ENCODE measurements at regions not wholly inside any gene's neighbourhood (a gene's known extent, or its start where the extent isn't known, plus 50 kb on each side); places are given as distances from the start of the nearest gene placed in this dataset.
"Not testable (repeated sequence)": the region's sequence is repeated elsewhere in the genome, so short reads cannot be mapped to it uniquely, and the experiment has no call there.

- in situ Hi-C loops (cut with HindIII; ENCODE audit: low pct_ligation_motif_present, low sequenced_read_pairs), result no loop called here
- no peak for DNase-seq
- no peaks in the 10 kb centered on the region for H3K36me3 ChIP-seq (replicated peaks)
- no peak overlapping the region for H3K4me3 ChIP-seq (ENCODE audit: low read depth, low read length)
- no peak overlapping the region for H3K27ac ChIP-seq
- TF ChIP-seq, protein P1, sequence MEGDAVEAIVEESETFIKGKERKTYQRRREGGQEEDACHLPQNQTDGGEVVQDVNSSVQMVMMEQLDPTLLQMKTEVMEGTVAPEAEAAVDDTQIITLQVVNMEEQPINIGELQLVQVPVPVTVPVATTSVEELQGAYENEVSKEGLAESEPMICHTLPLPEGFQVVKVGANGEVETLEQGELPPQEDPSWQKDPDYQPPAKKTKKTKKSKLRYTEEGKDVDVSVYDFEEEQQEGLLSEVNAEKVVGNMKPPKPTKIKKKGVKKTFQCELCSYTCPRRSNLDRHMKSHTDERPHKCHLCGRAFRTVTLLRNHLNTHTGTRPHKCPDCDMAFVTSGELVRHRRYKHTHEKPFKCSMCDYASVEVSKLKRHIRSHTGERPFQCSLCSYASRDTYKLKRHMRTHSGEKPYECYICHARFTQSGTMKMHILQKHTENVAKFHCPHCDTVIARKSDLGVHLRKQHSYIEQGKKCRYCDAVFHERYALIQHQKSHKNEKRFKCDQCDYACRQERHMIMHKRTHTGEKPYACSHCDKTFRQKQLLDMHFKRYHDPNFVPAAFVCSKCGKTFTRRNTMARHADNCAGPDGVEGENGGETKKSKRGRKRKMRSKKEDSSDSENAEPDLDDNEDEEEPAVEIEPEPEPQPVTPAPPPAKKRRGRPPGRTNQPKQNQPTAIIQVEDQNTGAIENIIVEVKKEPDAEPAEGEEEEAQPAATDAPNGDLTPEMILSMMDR (IDR thresholded peaks at IDR 0.05; ENCODE audit: low read depth, low read length, missing control alignments), result no peak
- H3K27me3 ChIP-seq (replicated peaks), result no peaks in the 10 kb centered on the region
These were observed 234.1 kb downstream of the NNT start for GRCh38 chr5:43837091-43837490.

GRCh38 chr5:43833961-43834360, 231.0 kb downstream of the NNT start:
- Histone ChIP-seq H3K27ac (no peak overlapping the region), H3K4me3 (ENCODE audit: low read depth, low read length) (no peak overlapping the region), H3K36me3 (replicated peaks) (no peaks in the 10 kb centered on the region), H3K27me3 (replicated peaks) (no peaks in the 10 kb centered on the region)
- TF ChIP-seq, protein P1 (IDR thresholded peaks at IDR 0.05; ENCODE audit: low read depth, low read length, missing control alignments), result no peak
- in situ Hi-C loops (cut with HindIII; ENCODE audit: low pct_ligation_motif_present, low sequenced_read_pairs), result no loop called here
- DNase-seq, result no peak

DNA sequence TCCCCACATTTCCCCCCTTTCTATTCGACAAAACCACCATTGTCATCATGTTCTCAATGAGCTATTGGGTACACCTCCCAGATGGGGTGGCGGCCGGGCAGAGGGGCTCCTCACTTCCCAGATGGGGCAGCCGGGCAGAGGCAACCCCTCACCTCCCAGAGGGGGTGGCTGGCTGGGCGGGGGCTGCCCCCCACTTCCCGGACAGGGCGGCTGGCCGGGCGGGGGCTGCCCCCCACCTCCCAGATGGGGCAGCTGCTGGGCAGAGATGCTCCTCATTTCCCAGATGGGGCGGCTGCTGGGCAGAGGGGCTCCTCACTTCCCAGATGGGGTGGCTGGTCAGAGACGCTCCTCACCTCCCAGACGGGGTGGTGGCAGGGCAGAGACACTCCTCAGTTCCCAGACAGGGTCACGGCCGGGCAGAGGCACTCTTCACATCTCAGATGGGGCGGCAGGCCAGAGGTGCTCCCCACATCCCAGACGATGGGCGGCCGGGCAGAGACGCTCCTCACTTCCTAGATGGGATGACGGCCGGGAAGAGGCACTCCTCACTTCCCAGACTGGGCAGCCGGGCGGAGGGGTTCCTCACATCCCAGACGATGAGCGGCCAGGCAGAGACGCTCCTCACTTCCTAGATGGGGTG, 221.5 kb downstream of the NNT start:
- H3K27ac ChIP-seq; H3K4me3 ChIP-seq (ENCODE audit: low read depth, low read length); H3K27me3 ChIP-seq (replicated peaks); DNase-seq; in situ Hi-C loops (cut with HindIII; ENCODE audit: low pct_ligation_motif_present, low sequenced_read_pairs); H3K36me3 ChIP-seq (replicated peaks): not testable (repeated sequence)

DNA sequence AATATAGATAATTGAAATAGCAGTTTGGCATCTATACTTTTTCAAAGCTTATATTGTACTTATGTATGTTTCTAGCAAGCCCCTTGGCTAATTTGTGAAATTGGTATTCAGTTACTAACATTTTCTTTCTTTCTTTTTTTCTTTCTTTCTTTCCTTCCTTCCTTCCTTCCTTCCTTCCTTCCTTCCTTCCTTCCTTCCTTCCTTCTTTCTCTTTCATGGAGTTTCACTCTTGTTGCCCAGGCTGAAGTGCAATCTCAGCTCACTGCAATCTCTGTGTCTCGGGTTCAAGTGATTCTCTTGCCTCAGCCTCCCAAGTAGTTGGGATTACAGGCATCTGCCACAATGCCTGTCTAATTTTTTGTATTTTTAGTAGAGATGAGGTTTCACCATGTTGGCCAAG, 215.4 kb downstream of the NNT start:
- H3K27ac ChIP-seq; H3K27me3 ChIP-seq (replicated peaks); in situ Hi-C loops (cut with HindIII; ENCODE audit: low pct_ligation_motif_present, low sequenced_read_pairs); DNase-seq; H3K4me3 ChIP-seq (ENCODE audit: low read depth, low read length); H3K36me3 ChIP-seq (replicated peaks): not testable (repeated sequence)

GRCh38 chr5:43815497-43815896, 212.5 kb downstream of the NNT start:
- no peaks in the 10 kb centered on the region for H3K36me3 ChIP-seq (replicated peaks)
- no peak for DNase-seq
- no peak overlapping the region for H3K27ac ChIP-seq
- no peak overlapping the region for H3K4me3 ChIP-seq (ENCODE audit: low read depth, low read length)
- in situ Hi-C loops (cut with HindIII; ENCODE audit: low pct_ligation_motif_present, low sequenced_read_pairs), result no loop called here
- no peaks in the 10 kb centered on the region for H3K27me3 ChIP-seq (replicated peaks)
- TF ChIP-seq, protein P1 (IDR thresholded peaks at IDR 0.05; ENCODE audit: low read depth, low read length, missing control alignments), result no peak

DNA sequence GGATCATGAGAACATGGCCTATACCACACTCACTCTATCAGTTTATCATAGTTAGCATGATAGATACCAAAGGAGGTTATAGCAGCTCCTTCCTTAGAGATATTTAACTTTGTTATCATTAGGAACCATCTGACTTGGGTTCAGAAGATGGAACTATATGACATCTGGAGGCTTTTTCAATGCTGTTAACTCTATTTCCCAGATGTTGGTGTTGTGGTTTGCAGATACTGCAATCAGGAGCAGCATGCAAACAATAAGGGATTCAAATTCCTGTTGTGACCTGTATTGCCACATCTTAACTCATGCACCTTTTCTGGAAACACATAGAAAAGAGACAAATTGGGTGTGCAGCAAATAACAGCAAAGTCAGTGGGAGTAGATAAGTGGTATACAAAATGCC, 201.7 kb downstream of the NNT start:
- Histone ChIP-seq H3K27ac (no peak overlapping the region), H3K27me3 (replicated peaks) (no peaks in the 10 kb centered on the region), H3K36me3 (replicated peaks) (no peaks in the 10 kb centered on the region), H3K4me3 (ENCODE audit: low read depth, low read length) (no peak overlapping the region)
- DNase-seq, result no peak
- TF ChIP-seq, protein P1 (IDR thresholded peaks at IDR 0.05; ENCODE audit: low read depth, low read length, missing control alignments), result no peak
- in situ Hi-C loops (cut with HindIII; ENCODE audit: low pct_ligation_motif_present, low sequenced_read_pairs), result no loop called here

DNA sequence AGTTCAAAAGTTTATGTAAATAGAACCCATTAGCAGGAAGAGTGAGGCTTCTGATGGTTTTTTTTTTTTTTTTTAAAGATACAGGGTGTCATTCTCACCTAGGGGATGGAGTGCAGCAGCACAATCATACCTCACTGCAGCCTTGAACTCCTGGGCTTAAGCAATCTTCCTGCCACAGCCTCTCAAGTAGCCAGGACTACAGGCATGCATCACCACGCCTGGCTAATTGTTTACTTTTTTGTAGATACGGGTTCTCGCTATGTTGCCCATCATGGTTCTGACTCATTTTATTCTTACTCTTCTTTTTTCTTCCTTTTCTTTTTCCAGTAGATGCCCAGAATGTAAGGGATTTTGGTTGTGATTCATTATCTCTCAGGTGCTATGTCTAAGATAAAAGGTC, 201.1 kb downstream of the NNT start:
- no peak overlapping the region for H3K27ac ChIP-seq
- DNase-seq, result no peak
- TF ChIP-seq, protein P1 (IDR thresholded peaks at IDR 0.05; ENCODE audit: low read depth, low read length, missing control alignments), result no peak
- H3K4me3 ChIP-seq (ENCODE audit: low read depth, low read length), result no peak overlapping the region
- no peaks in the 10 kb centered on the region for H3K27me3 ChIP-seq (replicated peaks)
- in situ Hi-C loops (cut with HindIII; ENCODE audit: low pct_ligation_motif_present, low sequenced_read_pairs), result no loop called here
- H3K36me3 ChIP-seq (replicated peaks), result no peaks in the 10 kb centered on the region

Data from brain microvascular endothelial cell (primary cell).